GM12878 (cell line): ENCODE measurements at regions not wholly inside any gene's neighbourhood (a gene's known extent, or its start where the extent isn't known, plus 50 kb on each side); places are given as distances from the start of the nearest gene placed in this dataset.

Experiments used
- ASH2L ChIP-seq: fragments of 300-600, 200-600 bp; sonication (generic); IDR thresholded peaks from 2 replicates; pipeline ENCODE4 v1.6.1; 2017; ENCODE audit warnings: low read depth, mild to moderate bottlenecking, borderline replicate concordance
- BACH1 ChIP-seq: fragments of 450-650 bp; IDR thresholded peaks from 2 replicates; pipeline ENCODE4 v1.6.1; 2017; ENCODE audit warnings: mild to moderate bottlenecking, borderline replicate concordance
- CEBPB ChIP-seq, 2 experiments: fragments of 150-350 bp in 1 of 2; IDR thresholded peaks; 2 replicates each; pipeline ENCODE4 v1.6.1; 2012 to 2014; ENCODE audit warnings: low read depth in 2 of 2, low read length in 2 of 2, borderline replicate concordance in 1 of 2, inconsistent platforms in 1 of 2
- DPF2 ChIP-seq: fragments of 450-650 bp; IDR thresholded peaks from 2 replicates; pipeline ENCODE4 v1.6.1; 2017; ENCODE audit warnings: mild to moderate bottlenecking
- FOXK2 ChIP-seq: fragments of 450-650 bp; IDR thresholded peaks from 2 replicates; pipeline ENCODE4 v1.6.1; 2017; ENCODE audit warnings: mild to moderate bottlenecking, moderate library complexity
- FOXM1 ChIP-seq: IDR thresholded peaks from 2 replicates; pipeline ENCODE4 v1.6.1; 2012; ENCODE audit warnings: low read depth, mild to moderate bottlenecking, inconsistent platforms, low read length, moderate library complexity
- IRF5 ChIP-seq: fragments of 450-650 bp; IDR thresholded peaks from 2 replicates; pipeline ENCODE4 v1.6.1; 2017; ENCODE audit warnings: borderline replicate concordance
- KDM1A ChIP-seq: fragments of 200-600 bp; sonication (generic); IDR thresholded peaks from 2 replicates; pipeline ENCODE4 v1.6.1; 2016; ENCODE audit warnings: borderline replicate concordance
- KLF5 ChIP-seq: fragments of 450-650 bp; IDR thresholded peaks from 2 replicates; pipeline ENCODE4 v1.6.1; 2014; ENCODE audit warnings: mild to moderate bottlenecking; ENCODE audit not compliant: partially characterized antibody
- NBN ChIP-seq: fragments of 450-650 bp; IDR thresholded peaks from 2 replicates; pipeline ENCODE4 v1.6.1; 2016
- NR2C1 ChIP-seq: fragments of 450-650 bp; IDR thresholded peaks from 2 replicates; pipeline ENCODE4 v1.6.1; 2017; ENCODE audit warnings: antibody characterized with exemption, mild to moderate bottlenecking, moderate library complexity
- RAD21 ChIP-seq: IDR thresholded peaks from 2 replicates; pipeline ENCODE4 v1.6.1; 2011; ENCODE audit warnings: mild to moderate bottlenecking, low read depth, low read length, moderate library complexity; ENCODE audit not compliant: insufficient read depth
- RFX5 ChIP-seq: IDR thresholded peaks from 2 replicates; pipeline ENCODE4 v1.6.1; 2011; ENCODE audit warnings: low read depth, low read length, improper control_type of control experiment
- RUNX3 ChIP-seq: IDR thresholded peaks from 2 replicates; pipeline ENCODE4 v1.6.1; 2012; ENCODE audit warnings: low read length, inconsistent platforms
- SMC3 ChIP-seq: IDR thresholded peaks from 2 replicates; pipeline ENCODE4 v1.6.1; 2011; ENCODE audit warnings: low read length, improper control_type of control experiment, borderline replicate concordance
- SPI1 ChIP-seq: IDR thresholded peaks from 2 replicates; pipeline ENCODE4 v1.6.1; 2011; ENCODE audit warnings: low read depth, mild to moderate bottlenecking, low read length, moderate library complexity, borderline replicate concordance; ENCODE audit not compliant: insufficient read depth
- SREBF1 ChIP-seq: IDR thresholded peaks from 2 replicates; pipeline ENCODE4 v1.6.1; 2012; ENCODE audit warnings: mild to moderate bottlenecking, low read length
- SRF ChIP-seq, 2 experiments: IDR thresholded peaks; 2 replicates each; pipeline ENCODE4 v1.6.1; 2011; ENCODE audit warnings: low read depth in 2 of 2, low read length in 2 of 2, mild to moderate bottlenecking in 1 of 2, moderate library complexity in 1 of 2
- STAT3 ChIP-seq: IDR thresholded peaks from 2 replicates; pipeline ENCODE4 v1.6.1; 2011; ENCODE audit warnings: low read depth, low read length, improper control_type of control experiment
- TCF7 ChIP-seq: IDR thresholded peaks from 2 replicates; pipeline ENCODE4 v1.6.1; 2014; ENCODE audit warnings: antibody characterized with exemption, borderline replicate concordance
- ZNF622 ChIP-seq: fragments of 450-650 bp; IDR thresholded peaks from 2 replicates; pipeline ENCODE4 v1.6.1; 2017; ENCODE audit warnings: mild to moderate bottlenecking, inconsistent platforms
- ZZZ3 ChIP-seq: IDR thresholded peaks from 2 replicates; pipeline ENCODE4 v1.6.1; 2011; ENCODE audit warnings: low read depth; ENCODE audit not compliant: control insufficient read depth, insufficient read length

- TF ChIP-seq NBN (no peak), KDM1A (no peak), SPI1 (no peak), CEBPB (IDR thresholded peaks at IDR 0.05; ENCODE audit: borderline replicate concordance in 1 of 2, low read depth in 2 of 2, low read length in 2 of 2) (no peak), BACH1 (no peak), KLF5 (no peak), FOXM1 (no peak), ZNF622 (no peak), IRF5 (no peak), DPF2 (no peak), RUNX3 (no peak), TCF7 (no peak), FOXK2 (no peak), STAT3 (no peak), RFX5 (no peak), SMC3 (peak; percentile 59; the same call in 1 of the 2 replicates), ASH2L (no peak), RAD21 (peak; percentile 53), NR2C1 (no peak), SRF (IDR thresholded peaks at IDR 0.05; ENCODE audit: low read depth in 2 of 2, low read length in 2 of 2) (peak in 1 of 2 experiments; percentile 63; a peak in 2 of 4 replicates), SREBF1 (no peak), ZZZ3 (no peak)
- TF ChIP-seq, all 136 proteins: peak for 4
Measured at GRCh38 chr5:64074533-64074932, 91.1 kb upstream of the RNF180 start (continued).
